Psoas muscle (tissue), 7 donors: ENCODE measurements at regions not wholly inside any gene's neighbourhood (a gene's known extent, or its start where the extent isn't known, plus 50 kb on each side); places are given as distances from the start of the nearest gene placed in this dataset.
"Not testable (repeated sequence)": the region's sequence is repeated elsewhere in the genome, so short reads cannot be mapped to it uniquely, and the experiment has no call there.

ENCODE experiments used
- ATAC-seq, 4 donors: fragments of 200-7000 bp; cut with Tn5 transposase; one replicate each; pipeline ENCODE4 v1.9.1; 2020; ENCODE audit warnings: moderate library complexity in 3 of 4, mild to moderate bottlenecking in 2 of 4
- DNase-seq, 2 donors: peaks; one replicate each; pipeline ENCODE4 v3.0.0-alpha.2; 2020
- H3K27ac ChIP-seq: fragments of 200-600 bp; one replicate; pipeline ENCODE4 v1.8.0; 2022
- H3K27me3 ChIP-seq, 3 donors: fragments of 200-600 bp in 1 of 3; one replicate each; pipeline versions ENCODE4 v1.6.1 to v1.8.0; 2013 to 2022; ENCODE audit warnings: low read length in 2 of 3, mild to moderate bottlenecking in 2 of 3, moderate library complexity in 1 of 3; ENCODE audit not compliant: insufficient read depth in 3 of 3
- H3K36me3 ChIP-seq, 2 donors: fragments of 200-600 bp in 1 of 2; one replicate each; pipeline versions ENCODE4 v1.6.1 to v1.8.0; 2013 to 2022; ENCODE audit warnings: low read depth in 1 of 2, mild to moderate bottlenecking in 1 of 2, moderate library complexity in 1 of 2; ENCODE audit not compliant: insufficient read depth in 1 of 2
- H3K4me1 ChIP-seq: fragments of 200-600 bp; one replicate; pipeline ENCODE4 v1.8.0; 2022
- H3K4me3 ChIP-seq: fragments of 200-600 bp; one replicate; pipeline ENCODE4 v1.8.0; 2022; ENCODE audit warnings: mild to moderate bottlenecking
- H3K9me3 ChIP-seq: fragments of 200-600 bp; one replicate; pipeline ENCODE4 v1.8.0; 2022
- WGBS, 3 donors: extraction: QIAGEN DNeasy Blood & Tissue Kit; methylation state at CpG; one replicate each; pipeline versions ENCODE4 v1.1.6 to v1.1.7; 2013; 5-methylcytosine and 5-hydroxymethylcytosine counted together
- intact Hi-C, 2 donors: fragments of 100-400 bp; cut with DNase I; formaldehyde crosslinking; loops; one replicate each; pipeline versions ENCODE4 v1.11.0 to v1.14.2; 2022
- TF ChIP-seq, protein P1 (sequence below): fragments of 200-600 bp; IDR thresholded peaks from one replicate; pipeline ENCODE4 v1.8.0; 2022; ENCODE audit warnings: antibody characterized with exemption
- donor health status: healthy with polysubstance abuse.
- donor health status: DM: no; HTN: no; CAD: no; lungs with moderate emphysema.
- donor health status: Bipolar disorder and iron deficiency.
- donor health status: healthy.
- donor health status: DM: yes; HTN: yes; CAD: no.
- donor health status: DM: no; HTN: no; CAD: no.
- donor health status: DM: yes; HTN: yes; CAD: no.

DNA sequence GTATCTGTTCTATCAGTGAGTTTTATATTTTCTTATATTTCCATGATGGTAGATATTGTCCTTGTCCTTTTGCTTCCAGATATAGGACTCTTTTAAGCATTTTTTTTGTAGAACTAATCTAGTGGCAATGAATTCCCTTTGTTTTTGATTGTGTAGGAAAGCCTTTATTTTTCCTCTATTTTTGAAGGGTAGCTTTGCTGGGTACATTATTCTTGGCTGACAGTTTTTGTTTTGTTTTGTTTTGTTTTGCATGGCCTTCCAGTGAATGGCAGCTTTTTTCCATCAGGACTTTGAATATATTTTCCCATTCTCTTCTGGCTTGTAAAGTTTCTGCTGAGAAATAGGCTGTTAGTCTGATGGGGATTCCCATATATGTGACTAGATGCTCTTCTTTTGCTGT lies 70.2 kb upstream of the MUCL1 start:
- intact Hi-C loops = no loop called here
- Histone ChIP-seq H3K9me3 (peaks cover 5% of the 10 kb centered on the region), H3K36me3 (no peaks in the 10 kb centered on the region), H3K27me3 (no peaks in the 10 kb centered on the region), H3K4me3 (no peak overlapping the region), H3K4me1 (no peaks in the 10 kb centered on the region), H3K27ac (no peak overlapping the region)
- no peak for ATAC-seq
- DNase-seq = no peak
- TF ChIP-seq, protein P1, sequence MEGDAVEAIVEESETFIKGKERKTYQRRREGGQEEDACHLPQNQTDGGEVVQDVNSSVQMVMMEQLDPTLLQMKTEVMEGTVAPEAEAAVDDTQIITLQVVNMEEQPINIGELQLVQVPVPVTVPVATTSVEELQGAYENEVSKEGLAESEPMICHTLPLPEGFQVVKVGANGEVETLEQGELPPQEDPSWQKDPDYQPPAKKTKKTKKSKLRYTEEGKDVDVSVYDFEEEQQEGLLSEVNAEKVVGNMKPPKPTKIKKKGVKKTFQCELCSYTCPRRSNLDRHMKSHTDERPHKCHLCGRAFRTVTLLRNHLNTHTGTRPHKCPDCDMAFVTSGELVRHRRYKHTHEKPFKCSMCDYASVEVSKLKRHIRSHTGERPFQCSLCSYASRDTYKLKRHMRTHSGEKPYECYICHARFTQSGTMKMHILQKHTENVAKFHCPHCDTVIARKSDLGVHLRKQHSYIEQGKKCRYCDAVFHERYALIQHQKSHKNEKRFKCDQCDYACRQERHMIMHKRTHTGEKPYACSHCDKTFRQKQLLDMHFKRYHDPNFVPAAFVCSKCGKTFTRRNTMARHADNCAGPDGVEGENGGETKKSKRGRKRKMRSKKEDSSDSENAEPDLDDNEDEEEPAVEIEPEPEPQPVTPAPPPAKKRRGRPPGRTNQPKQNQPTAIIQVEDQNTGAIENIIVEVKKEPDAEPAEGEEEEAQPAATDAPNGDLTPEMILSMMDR = no peak

DNA sequence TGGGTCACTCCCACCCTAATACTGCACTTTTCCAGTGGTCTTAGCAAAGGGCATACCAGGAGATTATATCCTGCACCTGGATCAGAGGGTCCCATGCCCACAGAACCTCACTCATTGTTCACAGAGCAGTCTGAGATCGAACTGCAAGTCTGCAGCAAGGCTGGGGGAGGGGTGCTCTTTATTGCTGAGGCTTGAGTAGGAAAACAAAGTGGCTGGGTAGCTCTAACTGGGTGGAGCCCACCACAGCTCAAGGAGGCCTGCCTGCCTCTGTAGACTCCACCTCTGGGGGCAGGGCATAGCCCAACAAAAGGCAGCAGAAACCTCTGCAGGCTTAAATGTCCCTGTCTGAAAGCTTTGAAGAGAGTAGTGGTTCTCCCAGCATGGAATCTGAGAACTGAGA lies 77.3 kb upstream of the MUCL1 start:
- H3K4me1 ChIP-seq, DNase-seq, intact Hi-C loops, ATAC-seq, H3K4me3 ChIP-seq, H3K27ac ChIP-seq, H3K27me3 ChIP-seq, H3K36me3 ChIP-seq, H3K9me3 ChIP-seq: not testable (repeated sequence)
- 41 to 50% (median 47%) methylated on average over 1 of the region's 1 CpG for WGBS, 3 donors

DNA sequence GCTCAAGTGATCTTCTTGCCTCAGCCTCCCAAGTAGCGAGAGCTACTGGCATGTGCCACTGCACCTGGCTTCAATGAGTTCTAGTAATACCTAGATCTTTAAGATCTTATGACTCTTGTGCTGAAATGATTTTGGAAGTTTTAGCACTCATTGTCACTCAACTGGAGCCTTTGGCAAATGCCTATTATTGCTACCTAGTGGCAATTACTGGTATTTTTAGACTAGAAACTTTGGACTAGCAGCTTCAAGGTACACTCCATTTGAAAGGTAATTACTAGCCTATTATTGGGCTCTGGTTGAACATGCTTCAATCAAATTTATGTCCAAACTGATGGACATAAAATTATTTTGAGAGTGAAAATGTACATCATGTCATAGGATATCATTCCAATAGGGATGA lies 80.7 kb upstream of the MUCL1 start:
- 81 to 96% (median 94%) methylated on average over 1 of the region's 1 CpG for WGBS, 3 donors
- TF ChIP-seq, protein P1 = no peak
- Histone ChIP-seq H3K9me3 (no peaks in the 10 kb centered on the region), H3K4me1 (no peaks in the 10 kb centered on the region), H3K4me3 (no peak overlapping the region), H3K27ac (no peak overlapping the region), H3K36me3 (no peaks in the 10 kb centered on the region), H3K27me3 (peaks cover 0 to 9% (median 0%) of the 10 kb centered on the region in 3 donors)
- intact Hi-C loops = no loop called here
- DNase-seq = no peak
- no peak for ATAC-seq

DNA sequence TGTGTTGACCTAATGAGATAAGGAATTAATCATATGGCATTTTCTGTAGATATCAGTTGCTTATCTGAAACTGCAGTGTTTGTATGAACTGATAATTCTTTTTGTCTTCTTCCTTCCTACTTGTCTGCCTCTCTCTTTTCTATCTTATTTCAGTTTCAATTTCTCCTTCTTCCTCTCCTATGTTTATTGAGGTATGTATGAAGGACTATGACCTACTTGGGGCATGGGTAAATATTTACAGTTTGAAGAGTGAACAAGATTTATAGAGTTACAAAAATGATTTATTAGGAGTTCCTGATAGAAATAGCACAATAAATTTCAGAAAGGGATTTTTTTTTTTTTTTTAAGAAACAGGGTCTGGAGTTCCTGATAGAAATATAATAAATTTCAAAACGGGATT lies 88.7 kb upstream of the MUCL1 start:
- intact Hi-C loops = no loop called here
- Histone ChIP-seq H3K27me3 (no peaks in the 10 kb centered on the region), H3K9me3 (no peaks in the 10 kb centered on the region), H3K4me1 (no peaks in the 10 kb centered on the region), H3K4me3 (no peak overlapping the region), H3K36me3 (no peaks in the 10 kb centered on the region), H3K27ac (no peak overlapping the region)
- WGBS, 3 donors = 37 to 56% (median 46%) methylated on average over 1 of the region's 1 CpG
- ATAC-seq = no peak
- TF ChIP-seq, protein P1 = no peak
- DNase-seq = no peak

DNA sequence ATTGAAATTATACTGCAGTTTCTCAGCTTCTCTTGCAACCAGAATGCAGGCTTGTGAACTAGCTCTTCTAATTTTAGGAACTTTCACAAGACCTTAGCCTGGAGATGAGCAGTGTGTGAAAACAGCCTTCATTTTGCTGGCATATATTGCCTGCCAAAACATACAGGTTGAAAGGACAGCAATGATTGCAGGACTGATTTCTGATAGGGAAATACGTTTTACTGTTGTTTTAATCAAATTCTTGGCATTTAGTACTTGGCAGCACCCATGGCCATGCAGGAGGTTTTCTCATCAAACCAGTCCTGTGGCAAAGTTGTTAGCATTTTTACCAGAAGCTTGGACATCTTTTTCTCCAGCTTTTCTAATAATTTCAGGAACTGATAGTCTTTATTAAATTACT lies 91.9 kb upstream of the MUCL1 start:
- Histone ChIP-seq H3K4me1 (no peaks in the 10 kb centered on the region), H3K4me3 (no peak overlapping the region), H3K27ac (no peak overlapping the region), H3K36me3 (no peaks in the 10 kb centered on the region), H3K9me3 (no peaks in the 10 kb centered on the region), H3K27me3 (no peaks in the 10 kb centered on the region)
- TF ChIP-seq, protein P1 = no peak
- DNase-seq = no peak
- 18 to 26% (median 19%) methylated on average over 1 of the region's 1 CpG for WGBS, 3 donors
- no peak for ATAC-seq
- intact Hi-C loops = no loop called here
